Esophagus muscularis mucosa (tissue), 4 donors: ENCODE measurements at regions not wholly inside any gene's neighbourhood (a gene's known extent, or its start where the extent isn't known, plus 50 kb on each side); places are given as distances from the start of the nearest gene placed in this dataset.

Experiments used
- CTCF ChIP-seq, 3 experiments: fragments of 200-600 bp in 2 of 3; fragments of 450-650 bp in 1 of 3; sonication (generic) in 2 of 3; IDR thresholded peaks; one replicate each; pipeline ENCODE4 v1.5.1; 2017 to 2019; ENCODE audit warnings: antibody characterized with exemption in 3 of 3, mild to moderate bottlenecking in 2 of 3, moderate library complexity in 1 of 3
- EP300 ChIP-seq: sonication (generic); formaldehyde crosslinking; IDR thresholded peaks from one replicate; pipeline ENCODE4 v1.6.1; 2017; ENCODE audit warnings: antibody characterized with exemption
- POLR2A ChIP-seq: fragments of 450-650 bp; IDR thresholded peaks from one replicate; pipeline ENCODE4 v1.6.1; 2017; ENCODE audit warnings: antibody characterized with exemption, moderate library complexity, mild to moderate bottlenecking, low read depth
- POLR2AphosphoS5 ChIP-seq, 2 donors: sonication (generic); formaldehyde crosslinking; IDR thresholded peaks; one replicate each; pipeline ENCODE4 v1.6.1; 2017; ENCODE audit warnings: antibody characterized with exemption in 2 of 2

DNA sequence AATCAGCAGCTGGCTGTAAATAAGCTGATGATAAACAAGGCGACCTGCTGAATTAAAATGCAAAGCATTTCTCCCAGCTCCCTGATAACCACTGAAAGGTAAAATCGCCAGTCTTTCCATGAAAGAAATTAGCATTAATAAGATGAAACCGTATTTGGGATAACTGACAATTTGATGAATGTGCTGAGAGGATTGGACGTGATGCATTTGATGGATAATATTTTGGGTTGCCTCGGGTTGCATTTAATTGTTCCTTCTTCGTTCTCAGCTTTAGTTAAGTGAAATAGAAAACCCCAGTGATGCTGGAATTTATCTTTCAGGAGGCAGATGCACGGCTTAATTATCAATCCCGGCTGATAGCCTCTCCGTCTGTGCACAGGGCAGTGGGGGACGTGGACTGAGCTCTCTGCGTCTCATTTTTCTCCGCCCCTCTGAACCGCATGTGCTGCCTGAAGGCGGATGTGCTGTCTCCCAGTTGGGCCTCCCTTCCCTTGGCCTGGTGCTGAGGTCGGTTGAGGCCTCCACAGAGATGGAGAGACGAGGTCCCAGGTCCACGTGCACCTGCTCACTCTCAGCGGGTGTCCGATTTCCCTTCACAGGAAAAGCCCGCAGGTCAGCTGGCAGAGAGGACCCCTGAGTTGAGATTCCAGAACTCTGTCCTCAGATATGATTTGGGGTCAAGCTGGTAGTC lies 846.2 kb downstream of the BRD1 start:
- TF ChIP-seq POLR2AphosphoS5 (IDR thresholded peaks at IDR 0.05) (no peak), CTCF (IDR thresholded peaks at IDR 0.05) (no peak), POLR2A (no peak), EP300 (no peak)
